CD14-positive monocyte (primary cell): ENCODE measurements at regions not wholly inside any gene's neighbourhood (a gene's known extent, or its start where the extent isn't known, plus 50 kb on each side); places are given as distances from the start of the nearest gene placed in this dataset.

Experiments used
- DNase-seq, 3 donors: peaks; one replicate each; pipeline ENCODE4 v3.0.0-alpha.2; 2011 to 2022
- H2AFZ ChIP-seq: 2 replicates; pipeline ENCODE4 v1.6.0; 2012; ENCODE audit warnings: mild to moderate bottlenecking, low read depth, low read length, inconsistent platforms; ENCODE audit not compliant: insufficient read depth, poor library complexity, severe bottlenecking
- H3K27ac ChIP-seq, 2 donors: 1 replicate in 1 of 2; 2 replicates in 1 of 2; pipeline ENCODE4 v1.5.1; 2012 to 2013; ENCODE audit warnings: low read length in 2 of 2, control low read depth in 1 of 2, inconsistent platforms in 1 of 2, low read depth in 1 of 2, mild to moderate bottlenecking in 1 of 2
- H3K27me3 ChIP-seq, 2 donors: one replicate each; pipeline versions ENCODE4 v1.6.0 to v1.6.1; 2011 to 2013; ENCODE audit warnings: low read length in 2 of 2; ENCODE audit not compliant: control insufficient read depth in 2 of 2, insufficient read depth in 2 of 2
- H3K36me3 ChIP-seq, 2 donors: replicated peaks in 1 of 2; 1 replicate in 1 of 2; 2 replicates in 1 of 2; pipeline versions ENCODE4 v1.5.1 to v1.6.1; 2012 to 2013; ENCODE audit warnings: low read length in 2 of 2, control low read depth in 1 of 2, inconsistent platforms in 1 of 2, mild to moderate bottlenecking in 1 of 2; ENCODE audit not compliant: insufficient read depth in 2 of 2, control insufficient read depth in 1 of 2
- H3K4me1 ChIP-seq, 2 donors: 1 replicate in 1 of 2; 2 replicates in 1 of 2; pipeline versions ENCODE4 v1.5.1 to v1.6.1; 2012 to 2013; ENCODE audit warnings: low read length in 2 of 2, control low read depth in 1 of 2, inconsistent platforms in 1 of 2, mild to moderate bottlenecking in 1 of 2, moderate library complexity in 1 of 2; ENCODE audit not compliant: insufficient read depth in 2 of 2, control insufficient read depth in 1 of 2
- H3K4me2 ChIP-seq: replicated peaks from 2 replicates; pipeline ENCODE3; 2012; ENCODE audit warnings: low read length, moderate library complexity, mild to moderate bottlenecking; ENCODE audit not compliant: poor library complexity, severe bottlenecking; ENCODE audit errors: extremely low read depth
- H3K4me3 ChIP-seq, 3 experiments: fragments of 200-600 bp in 1 of 3; sonication (generic) in 1 of 3; replicated peaks in 1 of 3; 1 replicate in 2 of 3; 2 replicates in 1 of 3; pipeline ENCODE4 v1.5.1; 2011 to 2013; ENCODE audit warnings: low read length in 3 of 3, mild to moderate bottlenecking in 3 of 3, control low read depth in 2 of 3, low read depth in 2 of 3, inconsistent platforms in 1 of 3, moderate library complexity in 1 of 3
- H3K79me2 ChIP-seq: 2 replicates; pipeline ENCODE4 v1.6.0; 2012; ENCODE audit warnings: mild to moderate bottlenecking, control low read depth, inconsistent platforms, low read length, moderate library complexity; ENCODE audit not compliant: insufficient read depth
- H3K9ac ChIP-seq: 2 replicates; pipeline ENCODE4 v1.6.0; 2017; ENCODE audit warnings: low read length, mild to moderate bottlenecking; ENCODE audit not compliant: insufficient read depth, poor library complexity, severe bottlenecking
- H3K9me3 ChIP-seq, 2 donors: replicated peaks in 1 of 2; 1 replicate in 1 of 2; 2 replicates in 1 of 2; pipeline versions ENCODE4 v1.5.1 to v1.6.1; 2012 to 2013; ENCODE audit warnings: low read length in 2 of 2, control low read depth in 1 of 2; ENCODE audit not compliant: control insufficient read depth in 1 of 2, insufficient read depth in 1 of 2
- H4K20me1 ChIP-seq: 2 replicates; pipeline ENCODE4 v1.6.0; 2012; ENCODE audit warnings: mild to moderate bottlenecking, low read length, control low read depth, moderate library complexity; ENCODE audit not compliant: insufficient read depth
- H3K27ac Mint-ChIP-seq, 7 donors: one replicate each; pipeline ENCODE4 v1.8.0; 2020; ENCODE audit warnings: mild to moderate bottlenecking in 7 of 7, mixed read lengths in 7 of 7, moderate library complexity in 6 of 7, inconsistent platforms in 2 of 7
- H3K27me3 Mint-ChIP-seq, 3 donors: one replicate each; pipeline ENCODE4 v1.8.0; 2021 to 2022; ENCODE audit warnings: low read depth in 3 of 3, mild to moderate bottlenecking in 3 of 3, mixed read lengths in 3 of 3, moderate library complexity in 3 of 3, inconsistent platforms in 1 of 3
- H3K36me3 Mint-ChIP-seq, 2 donors: one replicate each; pipeline ENCODE4 v1.8.0; 2020; ENCODE audit warnings: mixed read lengths in 2 of 2, inconsistent platforms in 1 of 2, mild to moderate bottlenecking in 1 of 2
- H3K4me1 Mint-ChIP-seq: one replicate; pipeline ENCODE4 v1.8.0; 2020; ENCODE audit warnings: mild to moderate bottlenecking, mixed read lengths
- H3K4me3 Mint-ChIP-seq, 2 donors: one replicate each; pipeline ENCODE4 v1.8.0; 2020; ENCODE audit warnings: mild to moderate bottlenecking in 2 of 2, mixed read lengths in 2 of 2, moderate library complexity in 1 of 2
- H3K9me3 Mint-ChIP-seq, 7 donors: one replicate each; pipeline ENCODE4 v1.8.0; 2020 to 2022; ENCODE audit warnings: mixed read lengths in 7 of 7, mild to moderate bottlenecking in 6 of 7, moderate library complexity in 6 of 7, inconsistent platforms in 2 of 7
- CTCF ChIP-seq: fragments of 200-600 bp; IDR thresholded peaks from one replicate; pipeline ENCODE4 v1.8.0; 2022; ENCODE audit warnings: antibody characterized with exemption, mild to moderate bottlenecking
- WGBS: methylation state at CpG from one replicate; pipeline ENCODE4 v1.1.5; 2013; ENCODE audit warnings: missing lambda C conversion rate; ENCODE audit not compliant: insufficient coverage; 5-methylcytosine and 5-hydroxymethylcytosine counted together
- intact Hi-C, 2 donors: fragments of 100-400 bp; cut with micrococcal nuclease; formaldehyde crosslinking; loops; one replicate each; pipeline versions ENCODE4 v1.15.0 to v1.15.1; 2023

- no CpG with 5 or more reads among the region's 3 CpGs for WGBS
- H3K27me3 Mint-ChIP-seq, result peaks cover 0 to 2% (median 0%) of the 10 kb centered on the region in 3 donors
- peaks cover 0 to 8% (median 0%) of the 10 kb centered on the region in 7 donors for H3K9me3 Mint-ChIP-seq
- H3K4me1 Mint-ChIP-seq, result no peaks in the 10 kb centered on the region
- Histone ChIP-seq H3K4me2 (no peak overlapping the region), H3K27ac (no peak overlapping the region), H3K9ac (no peak overlapping the region), H3K9me3 (no peaks in the 10 kb centered on the region), H3K36me3 (no peaks in the 10 kb centered on the region), H3K79me2 (no peaks in the 10 kb centered on the region), H3K4me3 (no peak overlapping the region), H3K4me1 (no peaks in the 10 kb centered on the region), H4K20me1 (no peaks in the 10 kb centered on the region), H3K27me3 (no peaks in the 10 kb centered on the region), H2AFZ (no peak overlapping the region)
- TF ChIP-seq CTCF, result no peak
- intact Hi-C loops, result no loop called here
- DNase-seq, result no peak
- H3K27ac Mint-ChIP-seq, result no peak overlapping the region
- H3K4me3 Mint-ChIP-seq, result no peak overlapping the region
- H3K36me3 Mint-ChIP-seq, result no peaks in the 10 kb centered on the region
These were observed 218.9 kb upstream of the SORCS1 start for GRCh38 chr10:107383357-107383756.

DNA sequence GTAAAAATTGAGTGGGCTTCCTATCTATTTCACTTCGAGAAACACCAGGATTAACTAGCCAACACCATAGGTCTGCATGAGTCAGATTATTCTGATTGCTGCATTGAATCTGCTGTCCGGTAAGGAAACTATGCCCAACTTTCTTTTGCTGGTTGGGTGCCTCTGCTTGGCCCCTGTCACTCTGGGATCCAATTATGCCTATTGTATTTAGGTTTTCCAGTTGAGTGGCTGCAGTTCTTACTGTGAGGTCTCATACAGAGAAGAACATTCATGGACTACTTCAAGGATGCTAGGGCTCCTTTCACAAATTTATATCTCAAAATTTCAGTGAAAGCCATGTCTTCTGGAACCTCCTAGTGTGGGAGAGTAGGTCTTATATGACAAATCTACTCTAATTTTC, 215.1 kb upstream of the SORCS1 start:
- intact Hi-C loops, result no loop called here

More for the DNA sequence above, 215.1 kb upstream of the SORCS1 start:
- Mint-ChIP-seq H3K4me3 (no peak overlapping the region), H3K9me3 (peaks cover 0 to 8% (median 0%) of the 10 kb centered on the region in 7 donors), H3K27ac (no peak overlapping the region), H3K36me3 (no peaks in the 10 kb centered on the region), H3K4me1 (no peaks in the 10 kb centered on the region), H3K27me3 (peaks cover 0 to 2% (median 0%) of the 10 kb centered on the region in 3 donors)
- Histone ChIP-seq H3K9me3 (no peaks in the 10 kb centered on the region), H3K79me2 (no peaks in the 10 kb centered on the region), H3K27ac (no peak overlapping the region), H2AFZ (no peak overlapping the region), H3K9ac (no peak overlapping the region), H3K27me3 (no peaks in the 10 kb centered on the region), H3K4me2 (no peak overlapping the region), H3K4me3 (no peak overlapping the region), H3K4me1 (no peaks in the 10 kb centered on the region), H3K36me3 (no peaks in the 10 kb centered on the region), H4K20me1 (no peaks in the 10 kb centered on the region)
- no peak for TF ChIP-seq CTCF
- no peak for DNase-seq
- no CpG with 5 or more reads among the region's 2 CpGs for WGBS
